ENCODE measurements at regions not wholly inside any gene's neighbourhood (a gene's known extent, or its start where the extent isn't known, plus 50 kb on each side); places are given as distances from the start of the nearest gene placed in this dataset.

- no peak overlapping the region for H3K9ac ChIP-seq (ENCODE audit: low read depth, low read length, poor library complexity, severe bottlenecking)
- no peaks in the 10 kb centered on the region for H3K36me3 ChIP-seq (ENCODE audit: insufficient read depth, low read length)
- no peak overlapping the region for H2AFZ ChIP-seq (ENCODE audit: low read length)
- H3F3A ChIP-seq (ENCODE audit: low read depth): no peaks in the 10 kb centered on the region
- no peaks in the 10 kb centered on the region for H3K27me3 ChIP-seq (ENCODE audit: insufficient read depth, low read length, poor library complexity, severe bottlenecking)
- H3K4me3 ChIP-seq (ENCODE audit: low read length, poor library complexity, severe bottlenecking): no peak overlapping the region
- no peaks in the 10 kb centered on the region for H3K79me2 ChIP-seq (ENCODE audit: insufficient read depth, low read length)
- no peaks in the 10 kb centered on the region for H3K4me1 ChIP-seq (ENCODE audit: insufficient read depth, low read length, poor library complexity, severe bottlenecking)
- H4K20me1 ChIP-seq (ENCODE audit: insufficient read depth, low read length, poor library complexity, severe bottlenecking): no peaks in the 10 kb centered on the region
- no peaks in the 10 kb centered on the region for H3K9me3 ChIP-seq (ENCODE audit: insufficient read depth, low read depth, low read length)
- no peak for TF ChIP-seq EZH2phosphoT487 (IDR thresholded peaks at IDR 0.05; ENCODE audit: borderline replicate concordance)
- TF ChIP-seq, protein P1, sequence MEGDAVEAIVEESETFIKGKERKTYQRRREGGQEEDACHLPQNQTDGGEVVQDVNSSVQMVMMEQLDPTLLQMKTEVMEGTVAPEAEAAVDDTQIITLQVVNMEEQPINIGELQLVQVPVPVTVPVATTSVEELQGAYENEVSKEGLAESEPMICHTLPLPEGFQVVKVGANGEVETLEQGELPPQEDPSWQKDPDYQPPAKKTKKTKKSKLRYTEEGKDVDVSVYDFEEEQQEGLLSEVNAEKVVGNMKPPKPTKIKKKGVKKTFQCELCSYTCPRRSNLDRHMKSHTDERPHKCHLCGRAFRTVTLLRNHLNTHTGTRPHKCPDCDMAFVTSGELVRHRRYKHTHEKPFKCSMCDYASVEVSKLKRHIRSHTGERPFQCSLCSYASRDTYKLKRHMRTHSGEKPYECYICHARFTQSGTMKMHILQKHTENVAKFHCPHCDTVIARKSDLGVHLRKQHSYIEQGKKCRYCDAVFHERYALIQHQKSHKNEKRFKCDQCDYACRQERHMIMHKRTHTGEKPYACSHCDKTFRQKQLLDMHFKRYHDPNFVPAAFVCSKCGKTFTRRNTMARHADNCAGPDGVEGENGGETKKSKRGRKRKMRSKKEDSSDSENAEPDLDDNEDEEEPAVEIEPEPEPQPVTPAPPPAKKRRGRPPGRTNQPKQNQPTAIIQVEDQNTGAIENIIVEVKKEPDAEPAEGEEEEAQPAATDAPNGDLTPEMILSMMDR (conservative IDR thresholded peaks at IDR 0.05; ENCODE audit: low read length): no peak
- H3K9me2 ChIP-seq (replicated peaks; ENCODE audit: low read depth, low read length): no peaks in the 10 kb centered on the region
- H3K4me2 ChIP-seq (ENCODE audit: low read depth, low read length, poor library complexity, severe bottlenecking): no peak overlapping the region
Observed at GRCh38 chrX:9257718-9258420, 207.0 kb upstream of the TBL1X start.

DNA sequence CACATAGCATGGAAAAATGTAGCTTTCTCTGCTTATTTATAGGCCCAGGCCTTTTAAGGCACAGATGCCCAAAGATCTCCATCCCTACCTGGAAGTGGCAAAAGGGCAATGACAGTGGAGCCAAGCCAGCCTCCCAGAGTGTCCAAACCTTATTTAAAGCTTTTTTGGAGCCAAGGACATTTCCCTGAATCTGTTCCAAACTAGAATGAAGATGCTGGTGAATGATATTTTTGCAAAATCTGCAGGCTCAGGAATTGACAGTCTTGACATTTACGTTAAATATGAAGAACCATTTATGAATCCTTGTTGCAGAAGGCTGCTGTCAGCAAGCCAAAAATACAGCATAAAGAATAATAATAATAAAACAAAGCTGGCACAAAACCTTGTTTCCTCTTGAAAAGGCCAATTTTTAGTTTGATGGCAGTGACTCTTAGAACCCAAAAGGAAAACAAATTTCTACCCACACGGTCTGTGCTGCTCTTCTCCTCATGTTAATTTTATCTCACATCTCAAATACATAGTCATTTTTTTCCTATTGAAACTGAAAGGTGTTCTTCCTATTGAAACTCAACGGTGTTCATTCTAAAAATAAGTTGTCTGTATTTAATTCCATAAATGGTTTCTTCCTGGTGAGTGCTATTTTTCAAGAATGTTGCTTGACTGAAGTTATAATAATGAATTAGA is 206.3 kb upstream of the TBL1X start:
- Histone ChIP-seq H2AFZ (ENCODE audit: low read length) (no peak overlapping the region), H3K9me2 (replicated peaks; ENCODE audit: low read depth, low read length) (no peaks in the 10 kb centered on the region), H4K20me1 (ENCODE audit: insufficient read depth, low read length, poor library complexity, severe bottlenecking) (no peaks in the 10 kb centered on the region), H3F3A (ENCODE audit: low read depth) (no peaks in the 10 kb centered on the region), H3K4me3 (ENCODE audit: low read length, poor library complexity, severe bottlenecking) (no peak overlapping the region), H3K4me2 (ENCODE audit: low read depth, low read length, poor library complexity, severe bottlenecking) (no peak overlapping the region), H3K79me2 (ENCODE audit: insufficient read depth, low read length) (no peaks in the 10 kb centered on the region), H3K4me1 (ENCODE audit: insufficient read depth, low read length, poor library complexity, severe bottlenecking) (no peaks in the 10 kb centered on the region), H3K36me3 (ENCODE audit: insufficient read depth, low read length) (no peaks in the 10 kb centered on the region), H3K9me3 (ENCODE audit: insufficient read depth, low read depth, low read length) (no peaks in the 10 kb centered on the region), H3K27me3 (ENCODE audit: insufficient read depth, low read length, poor library complexity, severe bottlenecking) (no peaks in the 10 kb centered on the region), H3K9ac (ENCODE audit: low read depth, low read length, poor library complexity, severe bottlenecking) (no peak overlapping the region)
- no peak for TF ChIP-seq EZH2phosphoT487 (IDR thresholded peaks at IDR 0.05; ENCODE audit: borderline replicate concordance)
- TF ChIP-seq, protein P1 (conservative IDR thresholded peaks at IDR 0.05; ENCODE audit: low read length): no peak

- Histone ChIP-seq H3K4me3 (ENCODE audit: low read length, poor library complexity, severe bottlenecking) (no peak overlapping the region), H3K9me2 (replicated peaks; ENCODE audit: low read depth, low read length) (no peaks in the 10 kb centered on the region), H3K9me3 (ENCODE audit: insufficient read depth, low read depth, low read length) (no peaks in the 10 kb centered on the region), H3K79me2 (ENCODE audit: insufficient read depth, low read length) (no peaks in the 10 kb centered on the region), H2AFZ (ENCODE audit: low read length) (no peak overlapping the region), H3F3A (ENCODE audit: low read depth) (no peaks in the 10 kb centered on the region), H3K9ac (ENCODE audit: low read depth, low read length, poor library complexity, severe bottlenecking) (no peak overlapping the region), H3K27me3 (ENCODE audit: insufficient read depth, low read length, poor library complexity, severe bottlenecking) (no peaks in the 10 kb centered on the region), H4K20me1 (ENCODE audit: insufficient read depth, low read length, poor library complexity, severe bottlenecking) (no peaks in the 10 kb centered on the region), H3K4me1 (ENCODE audit: insufficient read depth, low read length, poor library complexity, severe bottlenecking) (no peaks in the 10 kb centered on the region), H3K36me3 (ENCODE audit: insufficient read depth, low read length) (no peaks in the 10 kb centered on the region), H3K4me2 (ENCODE audit: low read depth, low read length, poor library complexity, severe bottlenecking) (no peak overlapping the region)
- TF ChIP-seq EZH2phosphoT487 (IDR thresholded peaks at IDR 0.05; ENCODE audit: borderline replicate concordance): no peak
- TF ChIP-seq, protein P1 (conservative IDR thresholded peaks at IDR 0.05; ENCODE audit: low read length): no peak
Observed at GRCh38 chrX:9260603-9261002, 204.3 kb upstream of the TBL1X start.
